ENCODE measurements at regions not wholly inside any gene's neighbourhood (a gene's known extent, or its start where the extent isn't known, plus 50 kb on each side); places are given as distances from the start of the nearest gene placed in this dataset.
"Not testable (repeated sequence)": the region's sequence is repeated elsewhere in the genome, so short reads cannot be mapped to it uniquely, and the experiment has no call there.

DNA sequence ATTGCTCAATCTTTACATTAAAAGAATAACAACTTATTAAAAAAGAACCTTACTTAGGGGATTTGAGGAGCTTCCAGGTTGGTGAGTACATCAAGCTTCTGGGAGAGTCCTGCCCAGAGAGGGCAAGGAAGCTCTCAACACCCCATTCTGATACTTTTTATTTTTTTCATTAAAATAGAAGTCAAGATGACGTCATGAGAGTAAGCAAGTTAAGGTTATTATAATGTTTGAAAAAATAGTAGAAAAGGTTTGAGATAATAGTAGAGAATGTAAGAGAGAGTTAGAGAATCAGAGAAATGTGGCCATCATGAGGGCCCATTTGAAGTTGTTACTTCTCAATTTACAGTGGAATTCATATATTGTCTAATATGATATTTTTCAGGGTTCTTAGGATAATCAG, 221.0 kb upstream of the SLC16A7 start:
- intact Hi-C loops (cut with DNase I): no loop called here
- DNase-seq (ENCODE audit: low spot score): no peak

- no peak for DNase-seq (ENCODE audit: low spot score)
- intact Hi-C loops (cut with DNase I): no loop called here
Observed at GRCh38 chr12:59372956-59373355, 222.9 kb upstream of the SLC16A7 start.

GRCh38 chr12:59370933-59371332, 224.9 kb upstream of the SLC16A7 start:
- DNase-seq (ENCODE audit: low spot score): no peak
- intact Hi-C loops (cut with DNase I): no loop called here

GRCh38 chr12:59365133-59365532, 230.7 kb upstream of the SLC16A7 start:
- intact Hi-C loops (cut with DNase I): no loop called here
- DNase-seq (ENCODE audit: low spot score): no peak

DNA sequence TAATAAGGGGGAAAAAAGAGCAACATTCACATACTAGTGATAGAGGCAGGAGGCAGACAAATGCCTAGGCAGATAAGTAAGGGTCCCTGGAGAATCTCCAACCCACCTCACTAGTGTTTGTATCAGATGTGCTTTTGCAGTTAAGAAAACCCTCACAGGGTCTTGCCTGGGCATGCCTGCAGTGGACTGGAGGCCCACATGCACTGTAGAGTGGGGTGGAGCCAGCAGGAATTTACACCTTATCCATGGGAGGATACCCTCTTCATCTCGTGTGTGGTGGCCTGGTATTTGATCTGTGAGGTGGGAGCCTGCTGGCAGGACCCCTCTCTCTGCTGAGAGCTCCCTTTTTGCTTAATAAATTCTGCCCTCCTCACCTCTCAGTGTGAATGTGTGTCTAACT, 238.0 kb upstream of the SLC16A7 start:
- intact Hi-C loops (cut with DNase I): no loop called here
- no peak for DNase-seq (ENCODE audit: low spot score)

- intact Hi-C loops (cut with DNase I); DNase-seq (ENCODE audit: low spot score): not testable (repeated sequence)
Observed at GRCh38 chr12:59346248-59346647, 249.6 kb upstream of the SLC16A7 start.

DNA sequence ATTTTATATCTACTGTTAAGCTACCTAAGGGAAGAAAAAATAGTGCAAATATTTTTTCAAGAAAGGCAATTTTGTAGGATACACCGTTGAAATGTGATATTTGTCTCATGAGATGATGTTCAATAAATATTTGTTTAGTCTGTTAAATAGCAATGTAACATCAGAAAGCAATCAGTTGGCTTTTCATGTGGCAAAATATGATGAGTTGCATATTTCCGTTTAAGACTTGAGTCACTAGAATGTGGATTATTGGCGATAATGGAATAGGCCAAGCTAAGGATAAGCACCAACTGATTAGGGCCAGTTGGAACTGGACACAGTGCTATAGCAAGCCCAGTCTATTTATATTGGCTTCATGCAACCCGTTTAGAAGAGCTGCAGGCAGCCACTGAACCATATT, 250.4 kb upstream of the SLC16A7 start:
- DNase-seq (ENCODE audit: low spot score): no peak
- intact Hi-C loops (cut with DNase I): no loop called here

DNA sequence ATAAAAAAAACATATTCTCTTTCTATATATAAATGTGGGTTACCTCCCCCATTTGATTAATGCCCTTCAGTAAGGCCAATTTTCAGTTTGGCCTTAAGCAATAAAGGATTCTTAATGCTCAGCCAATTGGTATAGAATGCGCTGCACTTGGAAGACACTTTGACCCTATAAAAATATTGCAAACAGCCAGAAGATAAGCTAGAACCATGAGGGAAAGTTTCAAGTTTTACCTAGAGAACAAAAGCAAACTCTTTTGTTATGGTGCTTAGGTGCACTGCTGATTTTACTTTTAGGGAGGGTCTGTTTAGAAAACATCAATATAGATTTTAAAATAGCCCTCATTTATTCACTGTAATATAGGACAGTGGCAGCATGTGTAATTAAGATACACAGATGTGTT, 251.6 kb upstream of the SLC16A7 start:
- no peak for DNase-seq (ENCODE audit: low spot score)
- intact Hi-C loops (cut with DNase I): no loop called here

DNA sequence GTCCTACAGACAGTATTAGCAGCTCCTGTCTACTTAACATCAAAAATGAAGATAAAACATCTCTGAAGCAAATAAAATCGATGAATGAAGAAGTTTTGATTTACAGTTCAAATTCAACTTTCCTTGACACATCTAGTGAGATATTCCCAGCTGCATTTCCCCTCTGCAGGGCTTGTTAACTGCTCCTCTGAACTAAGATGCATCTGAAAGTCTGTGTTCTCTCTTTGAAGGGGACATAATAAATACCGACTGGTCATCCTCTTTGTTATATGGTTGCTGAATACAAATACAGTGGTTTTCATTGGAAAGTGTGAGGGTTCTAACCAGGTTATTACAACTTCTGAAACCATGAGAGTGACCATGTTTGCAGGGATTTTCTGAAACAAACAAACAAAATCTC, 266.4 kb upstream of the SLC16A7 start:
- intact Hi-C loops (cut with DNase I): no loop called here
- no peak for DNase-seq (ENCODE audit: low spot score)

- intact Hi-C loops (cut with DNase I); DNase-seq (ENCODE audit: low spot score): not testable (repeated sequence)
Observed at GRCh38 chr12:59328395-59329075, 267.3 kb upstream of the SLC16A7 start.

DNA sequence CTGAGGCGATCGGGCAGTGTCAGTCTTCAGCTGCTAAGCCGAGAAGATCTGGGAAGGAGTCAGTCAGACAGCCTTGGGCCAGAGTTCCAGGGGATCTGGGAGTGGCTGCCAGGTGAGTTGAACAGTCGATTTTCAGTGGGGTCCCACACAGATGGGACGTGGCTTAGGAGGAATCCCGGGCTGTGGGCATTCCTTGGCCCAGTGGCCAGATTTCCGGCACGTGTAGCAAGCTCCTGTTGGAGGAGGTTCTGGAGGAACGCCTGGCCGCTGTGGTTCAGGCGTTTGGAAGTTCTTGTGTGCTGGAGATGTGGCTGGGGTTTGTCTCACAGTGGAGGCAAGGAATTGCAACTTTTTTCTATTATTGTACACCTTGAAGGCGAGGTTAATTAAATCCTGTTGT, 269.4 kb upstream of the SLC16A7 start:
- intact Hi-C loops (cut with DNase I); DNase-seq (ENCODE audit: low spot score): not testable (repeated sequence)

GRCh38 chr12:59322473-59322872, 273.4 kb upstream of the SLC16A7 start:
- DNase-seq (ENCODE audit: low spot score): no peak
- intact Hi-C loops (cut with DNase I): no loop called here

GRCh38 chr12:59321278-59321677, 274.6 kb upstream of the SLC16A7 start:
- intact Hi-C loops (cut with DNase I): no loop called here
- DNase-seq (ENCODE audit: low spot score): no peak

DNA sequence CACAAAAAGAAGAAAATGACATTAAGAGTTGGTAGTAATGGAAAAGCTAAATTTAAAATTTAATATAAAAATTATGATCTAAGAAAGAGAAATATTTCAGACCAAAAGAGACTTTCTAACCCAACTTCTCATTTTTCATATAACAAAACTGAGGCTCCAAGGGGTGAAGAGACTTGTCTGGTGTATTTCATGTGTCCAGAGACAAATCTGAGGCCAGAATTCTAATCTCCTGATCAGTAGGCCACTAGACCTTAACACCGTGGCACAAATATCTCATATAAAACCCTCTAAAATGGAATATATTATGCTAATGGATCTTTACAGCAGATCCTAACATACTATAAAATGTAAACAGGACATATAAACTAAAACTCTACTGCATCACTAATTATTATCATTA, 275.7 kb upstream of the SLC16A7 start:
- intact Hi-C loops (cut with DNase I): no loop called here
- no peak for DNase-seq (ENCODE audit: low spot score)

GRCh38 chr12:59318940-59319339, 276.9 kb upstream of the SLC16A7 start:
- no peak for DNase-seq (ENCODE audit: low spot score)
- intact Hi-C loops (cut with DNase I): no loop called here

DNA sequence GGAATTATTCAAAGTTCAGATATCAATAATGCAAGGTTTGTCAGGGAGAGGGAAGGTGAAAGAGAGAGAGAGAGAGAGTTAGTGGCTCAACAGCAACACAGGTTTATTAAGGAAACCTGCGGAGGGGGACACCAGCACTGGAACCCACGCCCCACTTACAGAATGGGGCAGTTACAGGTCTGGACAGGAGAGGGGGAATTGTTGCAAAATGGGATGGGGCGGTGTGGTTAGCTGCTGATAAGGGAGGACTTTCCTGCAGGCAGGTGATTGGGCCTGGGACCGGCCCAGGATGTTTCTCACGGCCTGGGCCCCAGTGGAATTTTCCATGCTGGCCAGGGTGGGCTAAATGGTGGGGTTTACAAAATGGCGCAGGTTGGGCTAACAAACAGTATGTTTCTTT, 278.2 kb upstream of the SLC16A7 start:
- DNase-seq (ENCODE audit: low spot score): no peak
- intact Hi-C loops (cut with DNase I): no loop called here

DNA sequence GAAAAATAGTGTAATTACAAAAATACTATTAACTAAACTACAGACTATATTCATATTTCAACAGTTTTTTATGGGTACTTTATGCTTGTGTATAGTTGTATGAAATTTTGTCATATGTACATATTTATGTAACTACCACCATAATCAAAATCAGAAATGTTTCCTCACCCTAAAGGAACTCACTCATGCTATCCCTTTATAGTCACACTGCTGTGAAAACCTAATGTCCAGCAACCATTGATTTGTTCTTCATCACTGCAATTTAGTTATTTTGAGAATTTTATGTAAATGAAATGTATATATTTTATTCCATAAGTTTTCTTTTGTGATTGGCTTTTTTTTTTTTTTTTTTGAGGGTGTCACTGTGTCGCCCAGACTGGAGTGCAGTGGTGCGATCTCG, 278.9 kb upstream of the SLC16A7 start:
- DNase-seq (ENCODE audit: low spot score): no peak
- intact Hi-C loops (cut with DNase I): no loop called here

- DNase-seq (ENCODE audit: low spot score); intact Hi-C loops (cut with DNase I): not testable (repeated sequence)
Observed at GRCh38 chr12:59316354-59316753, 279.5 kb upstream of the SLC16A7 start.

- intact Hi-C loops (cut with DNase I): no loop called here
- no peak for DNase-seq (ENCODE audit: low spot score)
Observed at GRCh38 chr12:59314209-59314608, 281.6 kb upstream of the SLC16A7 start.

GRCh38 chr12:59304077-59304721, 291.6 kb upstream of the SLC16A7 start:
- DNase-seq (ENCODE audit: low spot score): no peak
- intact Hi-C loops (cut with DNase I): no loop called here

DNA sequence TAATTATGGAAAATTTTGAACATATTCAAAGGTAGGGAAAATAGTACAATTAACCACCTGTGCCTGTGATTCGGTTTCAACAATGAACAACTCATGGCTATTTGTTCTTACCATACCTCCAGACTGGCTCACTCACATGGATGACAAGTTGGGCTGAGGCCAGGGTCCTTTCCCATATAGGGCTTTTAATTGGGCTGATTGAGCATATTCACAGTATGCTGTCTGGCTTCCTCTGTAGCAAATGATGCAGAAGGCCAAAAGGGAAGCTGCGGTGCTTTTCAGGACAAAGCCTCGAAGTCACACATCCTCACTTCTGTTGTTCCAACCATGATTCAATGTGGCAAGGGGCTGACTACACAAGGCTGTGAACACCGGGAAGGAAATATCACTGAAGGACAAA, 297.5 kb upstream of the SLC16A7 start:
- intact Hi-C loops (cut with DNase I): no loop called here

More for the DNA sequence above, 297.5 kb upstream of the SLC16A7 start:
- no peak for DNase-seq (ENCODE audit: low spot score)
